Brain microvascular endothelial cell (primary cell): ENCODE measurements at regions not wholly inside any gene's neighbourhood (a gene's known extent, or its start where the extent isn't known, plus 50 kb on each side); places are given as distances from the start of the nearest gene placed in this dataset.
"Not testable (repeated sequence)": the region's sequence is repeated elsewhere in the genome, so short reads cannot be mapped to it uniquely, and the experiment has no call there.

Experiments
- DNase-seq: peaks from one replicate; pipeline ENCODE4 v3.0.0-alpha.2; 2020
- H3K27ac ChIP-seq: fragments of 250-450 bp; sonication (Bioruptor Pico); 2 replicates; pipeline ENCODE4 v1.5.1; 2020; ENCODE audit warnings: mild to moderate bottlenecking, moderate library complexity
- H3K27me3 ChIP-seq: fragments of 250-450 bp; sonication (Bioruptor Pico); replicated peaks from 2 replicates; pipeline ENCODE4 v1.5.1; 2020; ENCODE audit warnings: mild to moderate bottlenecking
- H3K36me3 ChIP-seq: fragments of 250-450 bp; sonication (Bioruptor Pico); replicated peaks from 2 replicates; pipeline ENCODE4 v1.5.1; 2020; ENCODE audit warnings: mild to moderate bottlenecking
- H3K4me3 ChIP-seq: 2 replicates; pipeline ENCODE4 v1.5.1; 2011; ENCODE audit warnings: low read depth, mild to moderate bottlenecking, control low read depth, low read length, moderate library complexity
- in situ Hi-C: cut with HindIII; loops from 2 replicates; pipeline ENCODE4 v1.10.0; 2017; ENCODE audit warnings: low sequenced_read_pairs, low pct_ligation_motif_present
- TF ChIP-seq, protein P1 (sequence below): IDR thresholded peaks from 2 replicates; pipeline ENCODE4 v1.5.1; 2011; ENCODE audit warnings: low read depth, mild to moderate bottlenecking, moderate library complexity, low read length, control low read depth, inconsistent platforms; ENCODE audit errors: missing control alignments

DNA sequence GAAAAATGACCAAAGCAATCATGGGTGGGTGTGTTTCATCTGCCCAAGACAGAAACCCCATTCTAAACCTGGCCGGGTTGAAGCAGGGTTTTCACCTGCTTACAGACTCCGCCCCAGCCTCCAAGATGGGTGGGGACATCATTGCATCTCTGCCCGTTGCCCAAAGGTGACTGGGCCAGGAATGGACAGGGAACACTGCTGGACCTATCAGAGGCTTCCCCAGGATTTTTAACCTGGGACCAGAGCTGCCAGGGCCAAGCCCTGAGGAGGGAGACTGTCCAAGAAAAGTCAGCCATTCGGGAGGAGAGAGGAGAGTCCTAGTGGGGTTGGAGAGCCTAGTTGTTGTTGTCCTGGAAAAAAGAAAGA lies 109.7 kb upstream of the ALDH1A3 start:
- in situ Hi-C loops = no loop called here
- TF ChIP-seq, protein P1, sequence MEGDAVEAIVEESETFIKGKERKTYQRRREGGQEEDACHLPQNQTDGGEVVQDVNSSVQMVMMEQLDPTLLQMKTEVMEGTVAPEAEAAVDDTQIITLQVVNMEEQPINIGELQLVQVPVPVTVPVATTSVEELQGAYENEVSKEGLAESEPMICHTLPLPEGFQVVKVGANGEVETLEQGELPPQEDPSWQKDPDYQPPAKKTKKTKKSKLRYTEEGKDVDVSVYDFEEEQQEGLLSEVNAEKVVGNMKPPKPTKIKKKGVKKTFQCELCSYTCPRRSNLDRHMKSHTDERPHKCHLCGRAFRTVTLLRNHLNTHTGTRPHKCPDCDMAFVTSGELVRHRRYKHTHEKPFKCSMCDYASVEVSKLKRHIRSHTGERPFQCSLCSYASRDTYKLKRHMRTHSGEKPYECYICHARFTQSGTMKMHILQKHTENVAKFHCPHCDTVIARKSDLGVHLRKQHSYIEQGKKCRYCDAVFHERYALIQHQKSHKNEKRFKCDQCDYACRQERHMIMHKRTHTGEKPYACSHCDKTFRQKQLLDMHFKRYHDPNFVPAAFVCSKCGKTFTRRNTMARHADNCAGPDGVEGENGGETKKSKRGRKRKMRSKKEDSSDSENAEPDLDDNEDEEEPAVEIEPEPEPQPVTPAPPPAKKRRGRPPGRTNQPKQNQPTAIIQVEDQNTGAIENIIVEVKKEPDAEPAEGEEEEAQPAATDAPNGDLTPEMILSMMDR = no peak
- Histone ChIP-seq H3K27ac (no peak overlapping the region), H3K4me3 (no peak overlapping the region), H3K27me3 (no peaks in the 10 kb centered on the region), H3K36me3 (no peaks in the 10 kb centered on the region)
- DNase-seq = no peak

DNA sequence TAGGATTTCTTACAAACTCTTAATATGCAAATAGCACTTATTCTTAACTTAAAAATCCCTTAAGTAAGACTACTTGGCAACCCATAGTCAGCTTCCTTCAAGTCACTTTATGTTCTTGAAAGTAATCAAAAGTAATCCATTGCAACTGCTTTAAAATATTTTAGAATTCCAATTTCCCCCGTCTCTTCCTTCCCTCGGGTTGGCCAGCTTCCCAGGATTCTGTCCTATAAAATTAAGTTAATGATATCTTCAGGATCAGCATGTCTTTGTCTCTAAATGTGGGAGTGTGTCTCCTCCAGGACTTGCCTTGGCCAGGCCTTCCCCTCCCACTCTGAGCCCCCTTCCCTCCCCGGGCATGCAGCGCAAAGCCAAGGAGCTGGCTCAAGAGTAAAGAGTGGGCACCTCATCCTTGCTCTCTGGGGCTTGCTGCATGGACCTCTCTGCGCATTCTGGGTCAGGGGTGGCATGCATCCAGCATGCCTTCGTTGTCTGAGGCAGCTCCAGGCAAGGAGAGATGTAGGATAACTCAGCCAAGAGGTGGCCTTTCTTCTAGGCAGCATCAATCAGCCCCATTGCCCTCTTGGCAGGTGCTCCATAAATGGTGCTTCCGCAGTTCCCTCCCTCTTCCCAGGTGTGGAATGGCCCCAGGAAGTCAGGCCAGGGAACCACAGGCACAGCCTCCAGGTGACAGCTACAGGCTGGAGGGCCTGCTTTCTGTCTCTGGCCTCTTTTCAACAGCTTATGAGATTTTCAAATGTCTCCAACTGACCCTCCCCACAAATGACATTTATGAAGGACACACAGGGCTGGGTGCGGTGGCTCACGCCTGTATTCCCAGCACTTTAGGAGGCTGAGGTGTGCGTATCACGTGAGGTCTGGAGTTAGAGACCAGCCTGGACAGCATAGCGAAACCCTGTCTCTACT lies 108.7 kb upstream of the ALDH1A3 start:
- no peak for DNase-seq
- no peaks in the 10 kb centered on the region for H3K36me3 ChIP-seq
- no peak overlapping the region for H3K4me3 ChIP-seq
- TF ChIP-seq, protein P1 = no peak
- no peaks in the 10 kb centered on the region for H3K27me3 ChIP-seq
- in situ Hi-C loops = no loop called here
- H3K27ac ChIP-seq = no peak overlapping the region

DNA sequence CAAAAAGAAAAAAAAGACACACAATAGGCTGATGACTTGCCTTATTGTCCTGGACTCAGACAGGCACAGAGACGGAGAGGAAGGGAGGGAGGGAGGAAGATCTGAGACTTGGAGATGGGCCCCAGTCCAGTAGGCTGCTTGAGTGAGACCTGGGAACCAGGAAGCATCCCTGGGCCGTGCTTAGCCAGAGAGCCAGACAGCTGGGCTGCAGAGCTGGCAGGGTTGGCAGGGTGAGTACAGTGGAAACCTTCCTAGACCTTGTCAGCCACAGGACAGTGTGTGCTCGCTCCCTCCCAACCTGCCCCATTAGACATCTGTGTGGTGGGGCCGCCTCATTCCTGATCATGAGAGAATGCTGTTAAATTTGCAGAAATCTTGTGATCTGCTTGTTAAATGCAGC lies 107.9 kb upstream of the ALDH1A3 start:
- TF ChIP-seq, protein P1 = no peak
- in situ Hi-C loops = no loop called here
- Histone ChIP-seq H3K27ac (no peak overlapping the region), H3K4me3 (no peak overlapping the region), H3K27me3 (no peaks in the 10 kb centered on the region), H3K36me3 (no peaks in the 10 kb centered on the region)
- no peak for DNase-seq

DNA sequence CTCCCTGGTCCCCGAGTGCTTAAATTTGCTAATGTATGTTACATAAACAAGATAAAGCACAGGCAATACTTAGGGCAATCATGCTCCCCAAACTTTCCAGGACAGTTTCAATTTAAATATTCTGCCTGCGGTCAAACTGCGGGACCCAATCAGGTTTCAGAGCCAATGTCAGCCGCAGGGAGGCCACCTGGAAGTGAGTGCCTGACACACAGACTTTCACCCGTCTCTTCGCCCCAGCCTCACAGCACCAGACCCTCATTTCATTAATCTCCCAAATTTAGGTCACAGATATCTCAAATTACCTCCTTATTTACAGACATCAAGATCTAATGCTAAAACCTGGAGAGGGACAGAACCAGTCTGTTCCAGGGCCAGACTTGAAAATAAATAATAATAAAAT lies 107.2 kb upstream of the ALDH1A3 start:
- in situ Hi-C loops = no loop called here
- Histone ChIP-seq H3K36me3 (no peaks in the 10 kb centered on the region), H3K27ac (no peak overlapping the region), H3K4me3 (no peak overlapping the region), H3K27me3 (no peaks in the 10 kb centered on the region)
- TF ChIP-seq, protein P1 = no peak
- no peak for DNase-seq

DNA sequence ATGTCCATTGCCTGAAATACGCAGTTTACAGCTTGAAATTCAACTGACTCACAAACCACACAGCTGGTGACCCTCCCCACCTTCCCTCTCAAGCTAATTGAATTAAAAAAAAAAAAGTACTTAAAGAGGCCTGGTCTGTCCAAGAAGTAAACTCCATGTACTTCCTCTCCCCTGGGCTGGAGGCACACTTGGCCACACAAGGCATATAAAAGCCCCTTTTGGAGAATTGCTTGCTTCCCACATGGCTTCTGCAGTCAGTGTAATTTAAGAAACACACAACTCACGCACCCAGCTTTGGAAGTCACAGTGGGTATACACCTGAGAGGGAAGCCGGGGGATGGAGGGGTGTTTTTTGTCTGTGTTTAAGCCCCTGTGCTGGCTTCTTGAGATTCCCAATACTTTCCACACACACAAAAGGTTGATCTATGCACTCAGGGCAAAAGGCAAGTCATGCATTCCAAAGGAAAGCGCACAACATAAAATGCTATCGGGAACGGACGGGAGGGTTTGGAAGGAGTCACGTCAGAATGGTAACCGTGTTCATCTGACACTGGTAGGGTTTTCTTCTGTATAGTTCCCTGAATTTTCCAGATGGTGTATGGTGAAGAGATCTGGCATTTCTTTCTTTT lies 106.6 kb upstream of the ALDH1A3 start:
- no peak overlapping the region for H3K4me3 ChIP-seq
- TF ChIP-seq, protein P1 = no peak
- H3K36me3 ChIP-seq = no peaks in the 10 kb centered on the region
- no peaks in the 10 kb centered on the region for H3K27me3 ChIP-seq
- H3K27ac ChIP-seq = no peak overlapping the region
- DNase-seq = no peak
- in situ Hi-C loops = no loop called here

DNA sequence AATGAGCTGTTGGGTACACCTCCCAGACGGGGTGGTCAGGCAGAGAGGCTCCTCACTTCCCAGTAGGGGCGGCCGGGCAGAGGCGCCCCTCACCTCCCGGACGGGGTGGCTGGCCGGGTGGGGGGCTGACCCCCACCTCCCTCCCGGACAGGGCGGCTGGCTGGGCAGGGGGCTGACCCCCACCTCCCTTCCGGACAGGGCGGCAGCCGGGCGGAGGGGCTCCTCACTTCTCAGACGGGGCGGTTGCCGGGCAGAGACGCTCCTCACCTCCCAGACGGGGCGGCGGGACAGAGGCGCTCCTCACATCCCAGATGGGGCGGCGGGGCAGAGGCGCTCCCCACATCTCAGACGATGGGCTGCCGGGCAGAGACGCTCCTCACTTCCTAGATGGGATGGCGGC lies 105.6 kb upstream of the ALDH1A3 start:
- in situ Hi-C loops = not testable (repeated sequence)

More for the DNA sequence above, 105.6 kb upstream of the ALDH1A3 start:
- H3K4me3 ChIP-seq, H3K27me3 ChIP-seq, DNase-seq, H3K27ac ChIP-seq, H3K36me3 ChIP-seq: not testable (repeated sequence)
